ENCODE measurements at regions not wholly inside any gene's neighbourhood (a gene's known extent, or its start where the extent isn't known, plus 50 kb on each side); places are given as distances from the start of the nearest gene placed in this dataset.

- TF ChIP-seq NPAS2 (CRISPR knock-in tag; IDR thresholded peaks at IDR 0.05; ENCODE audit: borderline replicate concordance), result no peak
- TF ChIP-seq CEBPB (IDR thresholded peaks at IDR 0.05), result no peak
- TF ChIP-seq SREBF2 (IDR thresholded peaks at IDR 0.05), result no peak
- no peak for TF ChIP-seq JUNB (IDR thresholded peaks at IDR 0.05)
- TF ChIP-seq EHMT2 (IDR thresholded peaks at IDR 0.05; ENCODE audit: low read depth), result no peak
- TF ChIP-seq REST (IDR thresholded peaks at IDR 0.05), result no peak
- no peak for TF ChIP-seq ESRRA (IDR thresholded peaks at IDR 0.05; ENCODE audit: borderline replicate concordance, low read length)
- no peak for TF ChIP-seq HES2 (IDR thresholded peaks at IDR 0.05)
- no peak for TF ChIP-seq TP53 (CRISPR knock-in tag; IDR thresholded peaks at IDR 0.05)
- TF ChIP-seq POLR2A (IDR thresholded peaks at IDR 0.05; ENCODE audit: low read length), result no peak
Measured at GRCh38 chrX:95716841-95717240, 967.8 kb upstream of the DIAPH2 start (continued).

- no peak overlapping the region for H3K4me2 ChIP-seq
- WGBS (ENCODE audit: missing lambda C conversion rate), result 2% methylated on average over 4 of the region's 4 CpGs
- H3K9me3 ChIP-seq, result no peaks in the 10 kb centered on the region
- H3K4me3 ChIP-seq, result no peak overlapping the region
- no peaks in the 10 kb centered on the region for H3K4me1 ChIP-seq
- ATAC-seq (no peak), FAIRE-seq (peak; percentile 7), DNase-seq (ENCODE audit: low read depth in 1 of 2, low spot score in 1 of 2) (no peak)
- CTCF ChIA-PET, result no interaction called here
- no peak overlapping the region for H3K27ac ChIP-seq
- TF ChIP-seq ZNF302 (CRISPR knock-in tag; IDR thresholded peaks at IDR 0.05) (no peak), KDM5A (IDR thresholded peaks at IDR 0.05) (no peak), ELK1 (IDR thresholded peaks at IDR 0.05; ENCODE audit: low read depth, low read length) (no peak), CHD2 (IDR thresholded peaks at IDR 0.05; ENCODE audit: low read length, partially characterized antibody) (no peak), FOSL2 (IDR thresholded peaks at IDR 0.05) (no peak), FOSL2 (CRISPR knock-in tag; IDR thresholded peaks at IDR 0.05) (no peak), USF2 (IDR thresholded peaks at IDR 0.05) (no peak), JUNB (IDR thresholded peaks at IDR 0.05) (no peak), RAD21 (conservative IDR thresholded peaks at IDR 0.05 in 1 of 2, IDR thresholded peaks at IDR 0.05 in 1 of 2) (no peak), BHLHE40 (IDR thresholded peaks at IDR 0.05; ENCODE audit: low read depth, low read length) (no peak), NPAS2 (CRISPR knock-in tag; IDR thresholded peaks at IDR 0.05; ENCODE audit: borderline replicate concordance) (no peak), PBX3 (IDR thresholded peaks at IDR 0.05) (no peak), MAZ (IDR thresholded peaks at IDR 0.05; ENCODE audit: borderline replicate concordance, low read depth, low read length) (no peak), HOXB5 (CRISPR knock-in tag; IDR thresholded peaks at IDR 0.05) (no peak), MAFK (IDR thresholded peaks at IDR 0.05; ENCODE audit: partially characterized antibody) (no peak), PHF8 (IDR thresholded peaks at IDR 0.05; ENCODE audit: borderline replicate concordance, low read depth) (no peak), RFX5 (IDR thresholded peaks at IDR 0.05) (no peak), SREBF2 (IDR thresholded peaks at IDR 0.05) (no peak), RNF2 (IDR thresholded peaks at IDR 0.05; ENCODE audit: borderline replicate concordance, low read depth) (no peak), TP53 (CRISPR knock-in tag; IDR thresholded peaks at IDR 0.05) (no peak)
- POLR2A ChIA-PET, result no interaction called here
Measured at GRCh38 chrX:95718746-95719145, 965.9 kb upstream of the DIAPH2 start.
